H1 (cell line): ENCODE measurements at regions not wholly inside any gene's neighbourhood (a gene's known extent, or its start where the extent isn't known, plus 50 kb on each side); places are given as distances from the start of the nearest gene placed in this dataset.

Experiments used
- CHD1 ChIP-seq: IDR thresholded peaks from 2 replicates; pipeline ENCODE4 v1.6.1; 2012; ENCODE audit warnings: low read depth, low read length, improper control_type of control experiment
- CHD2 ChIP-seq: IDR thresholded peaks from 2 replicates; pipeline ENCODE4 v1.6.1; 2012; ENCODE audit warnings: low read length, improper control_type of control experiment
- EP300 ChIP-seq, 2 experiments: IDR thresholded peaks; 1 replicate in 1 of 2; 2 replicates in 1 of 2; pipeline ENCODE4 v1.6.1; 2011 to 2012; ENCODE audit warnings: low read depth in 2 of 2, low read length in 2 of 2, mild to moderate bottlenecking in 2 of 2, borderline replicate concordance in 1 of 2, inconsistent platforms in 1 of 2, moderate library complexity in 1 of 2
- FOSL1 ChIP-seq: IDR thresholded peaks from 2 replicates; pipeline ENCODE4 v1.6.1; 2011; ENCODE audit warnings: mild to moderate bottlenecking, low read depth, low read length, moderate library complexity; ENCODE audit not compliant: insufficient read depth
- NANOG ChIP-seq: IDR thresholded peaks from 2 replicates; pipeline ENCODE4 v1.6.1; 2011; ENCODE audit warnings: low read length, low read depth, mild to moderate bottlenecking, inconsistent platforms; ENCODE audit not compliant: insufficient read depth, poor library complexity, severe bottlenecking
- POLR2A ChIP-seq, 2 experiments: IDR thresholded peaks; 1 replicate in 1 of 2; 2 replicates in 1 of 2; pipeline ENCODE4 v1.6.1; 2011; ENCODE audit warnings: low read depth in 2 of 2, low read length in 2 of 2, mild to moderate bottlenecking in 2 of 2; ENCODE audit errors: control extremely low read depth in 1 of 2
- RXRA ChIP-seq: IDR thresholded peaks from 2 replicates; pipeline ENCODE4 v1.6.1; 2011; ENCODE audit warnings: low read depth, mild to moderate bottlenecking, low read length, moderate library complexity; ENCODE audit not compliant: insufficient read depth
- SIN3A ChIP-seq, 2 experiments: IDR thresholded peaks in 1 of 2; conservative IDR thresholded peaks in 1 of 2; 2 replicates each; pipeline ENCODE4 v1.6.1; 2011 to 2012; ENCODE audit warnings: low read length in 2 of 2, improper control_type of control experiment in 1 of 2, low read depth in 1 of 2, mild to moderate bottlenecking in 1 of 2
- SUZ12 ChIP-seq: fragments of 200-600 bp; sonication (generic); IDR thresholded peaks from 2 replicates; pipeline ENCODE4 v1.6.1; 2012; ENCODE audit warnings: mild to moderate bottlenecking, inconsistent platforms, low read length, moderate library complexity, mixed read lengths
- TF ChIP-seq, protein P1 (sequence below), 3 experiments: IDR thresholded peaks; 1 replicate in 2 of 3; 2 replicates in 1 of 3; pipeline versions ENCODE4 v1.5.1 to v1.6.1; 2011; ENCODE audit warnings: low read length in 3 of 3, mild to moderate bottlenecking in 3 of 3, inconsistent platforms in 2 of 3, low read depth in 1 of 3, moderate library complexity in 1 of 3; ENCODE audit not compliant: insufficient read depth in 1 of 3; ENCODE audit errors: control extremely low read depth in 1 of 3

- TF ChIP-seq, protein P1, sequence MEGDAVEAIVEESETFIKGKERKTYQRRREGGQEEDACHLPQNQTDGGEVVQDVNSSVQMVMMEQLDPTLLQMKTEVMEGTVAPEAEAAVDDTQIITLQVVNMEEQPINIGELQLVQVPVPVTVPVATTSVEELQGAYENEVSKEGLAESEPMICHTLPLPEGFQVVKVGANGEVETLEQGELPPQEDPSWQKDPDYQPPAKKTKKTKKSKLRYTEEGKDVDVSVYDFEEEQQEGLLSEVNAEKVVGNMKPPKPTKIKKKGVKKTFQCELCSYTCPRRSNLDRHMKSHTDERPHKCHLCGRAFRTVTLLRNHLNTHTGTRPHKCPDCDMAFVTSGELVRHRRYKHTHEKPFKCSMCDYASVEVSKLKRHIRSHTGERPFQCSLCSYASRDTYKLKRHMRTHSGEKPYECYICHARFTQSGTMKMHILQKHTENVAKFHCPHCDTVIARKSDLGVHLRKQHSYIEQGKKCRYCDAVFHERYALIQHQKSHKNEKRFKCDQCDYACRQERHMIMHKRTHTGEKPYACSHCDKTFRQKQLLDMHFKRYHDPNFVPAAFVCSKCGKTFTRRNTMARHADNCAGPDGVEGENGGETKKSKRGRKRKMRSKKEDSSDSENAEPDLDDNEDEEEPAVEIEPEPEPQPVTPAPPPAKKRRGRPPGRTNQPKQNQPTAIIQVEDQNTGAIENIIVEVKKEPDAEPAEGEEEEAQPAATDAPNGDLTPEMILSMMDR (IDR thresholded peaks at IDR 0.05; ENCODE audit: control extremely low read depth in 1 of 3, insufficient read depth in 1 of 3, low read depth in 1 of 3, low read length in 3 of 3): no peak
- TF ChIP-seq SIN3A (conservative IDR thresholded peaks at IDR 0.05 in 1 of 2, IDR thresholded peaks at IDR 0.05 in 1 of 2; ENCODE audit: low read depth in 1 of 2, low read length in 2 of 2) (peak in 1 of 2 experiments; percentile 54; a peak in 1 of 4 replicates), CHD2 (no peak), FOSL1 (no peak), EP300 (IDR thresholded peaks at IDR 0.05; ENCODE audit: borderline replicate concordance in 1 of 2, low read depth in 2 of 2, low read length in 2 of 2) (peak in 1 of 2 experiments; percentile 26; a peak in 1 of 3 replicates), RXRA (no peak), CHD1 (no peak), POLR2A (IDR thresholded peaks at IDR 0.05; ENCODE audit: control extremely low read depth in 1 of 2, low read depth in 2 of 2, low read length in 2 of 2) (0 out of 3 replicates have a peak, but pooled peaks of 1 of the 2 experiments have one; percentile 16), NANOG (peak; percentile 51), SUZ12 (no peak)
Measured at GRCh38 chrY:13802828-13803227, 99.1 kb downstream of the TMSB4Y start (continued).
